ENCODE measurements at regions not wholly inside any gene's neighbourhood (a gene's known extent, or its start where the extent isn't known, plus 50 kb on each side); places are given as distances from the start of the nearest gene placed in this dataset.

DNA sequence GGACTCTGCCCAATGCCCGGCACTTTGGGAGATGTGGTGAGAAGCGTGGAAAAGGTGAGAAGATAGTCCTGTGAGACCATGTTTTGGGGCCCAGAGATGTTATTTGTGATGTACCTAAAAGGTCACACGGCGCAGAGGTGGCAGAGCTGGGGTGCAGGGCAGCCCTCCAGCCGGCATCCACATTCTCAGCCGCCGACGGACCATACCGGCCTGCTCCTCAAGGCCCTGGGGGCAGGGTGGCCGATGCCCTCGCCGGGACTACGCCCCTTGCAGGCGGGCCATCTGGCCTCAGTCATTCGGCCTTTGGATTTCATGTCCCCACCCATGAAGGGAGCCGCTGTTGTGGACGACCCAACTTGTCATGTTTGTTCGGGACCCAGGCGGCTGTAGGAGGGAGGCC, 131.4 kb upstream of the GSE1 start:
- DNase-seq (ENCODE audit: low spot score): no peak
- H3K36me3 Mint-ChIP-seq (ENCODE audit: low read depth, unreplicated experiment): no peaks in the 10 kb centered on the region
- TF ChIP-seq, protein P1, sequence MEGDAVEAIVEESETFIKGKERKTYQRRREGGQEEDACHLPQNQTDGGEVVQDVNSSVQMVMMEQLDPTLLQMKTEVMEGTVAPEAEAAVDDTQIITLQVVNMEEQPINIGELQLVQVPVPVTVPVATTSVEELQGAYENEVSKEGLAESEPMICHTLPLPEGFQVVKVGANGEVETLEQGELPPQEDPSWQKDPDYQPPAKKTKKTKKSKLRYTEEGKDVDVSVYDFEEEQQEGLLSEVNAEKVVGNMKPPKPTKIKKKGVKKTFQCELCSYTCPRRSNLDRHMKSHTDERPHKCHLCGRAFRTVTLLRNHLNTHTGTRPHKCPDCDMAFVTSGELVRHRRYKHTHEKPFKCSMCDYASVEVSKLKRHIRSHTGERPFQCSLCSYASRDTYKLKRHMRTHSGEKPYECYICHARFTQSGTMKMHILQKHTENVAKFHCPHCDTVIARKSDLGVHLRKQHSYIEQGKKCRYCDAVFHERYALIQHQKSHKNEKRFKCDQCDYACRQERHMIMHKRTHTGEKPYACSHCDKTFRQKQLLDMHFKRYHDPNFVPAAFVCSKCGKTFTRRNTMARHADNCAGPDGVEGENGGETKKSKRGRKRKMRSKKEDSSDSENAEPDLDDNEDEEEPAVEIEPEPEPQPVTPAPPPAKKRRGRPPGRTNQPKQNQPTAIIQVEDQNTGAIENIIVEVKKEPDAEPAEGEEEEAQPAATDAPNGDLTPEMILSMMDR (IDR thresholded peaks at IDR 0.05; ENCODE audit: unreplicated experiment): no peak
- peaks cover 7% of the 10 kb centered on the region for H3K27me3 Mint-ChIP-seq (ENCODE audit: unreplicated experiment)
- H3K4me3 Mint-ChIP-seq (ENCODE audit: unreplicated experiment): no peak overlapping the region
- H3K4me1 Mint-ChIP-seq (ENCODE audit: unreplicated experiment): peaks cover 3% of the 10 kb centered on the region
- no peaks in the 10 kb centered on the region for H3K9me3 Mint-ChIP-seq (ENCODE audit: unreplicated experiment)
- H3K27ac Mint-ChIP-seq (ENCODE audit: unreplicated experiment): no peak overlapping the region

DNA sequence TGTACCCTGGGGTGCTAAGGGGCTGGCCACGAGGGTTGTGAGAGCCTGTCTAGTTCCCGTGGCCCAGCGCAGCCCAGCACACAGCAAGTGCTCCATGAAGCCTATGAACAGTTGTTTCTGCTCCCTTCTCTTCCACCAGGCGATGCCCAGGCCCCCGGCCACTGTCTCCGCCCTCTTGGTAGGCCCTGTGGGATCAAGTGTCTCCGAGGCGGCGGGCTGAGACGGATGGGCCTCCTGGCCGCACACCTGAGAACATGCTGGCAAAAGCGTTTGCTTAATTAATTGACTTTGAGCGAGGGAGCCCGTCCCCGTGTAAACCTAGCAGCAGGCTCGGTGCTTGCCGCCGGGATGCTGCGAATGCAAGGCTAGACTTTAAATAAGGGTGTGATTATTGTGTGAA, 129.7 kb upstream of the GSE1 start:
- DNase-seq (ENCODE audit: low spot score): no peak
- Mint-ChIP-seq H3K4me3 (ENCODE audit: unreplicated experiment) (no peak overlapping the region), H3K36me3 (ENCODE audit: low read depth, unreplicated experiment) (no peaks in the 10 kb centered on the region), H3K27ac (ENCODE audit: unreplicated experiment) (no peak overlapping the region), H3K9me3 (ENCODE audit: unreplicated experiment) (no peaks in the 10 kb centered on the region), H3K4me1 (ENCODE audit: unreplicated experiment) (peaks cover 3% of the 10 kb centered on the region), H3K27me3 (ENCODE audit: unreplicated experiment) (peaks cover 5% of the 10 kb centered on the region)
- TF ChIP-seq, protein P1 (IDR thresholded peaks at IDR 0.05; ENCODE audit: unreplicated experiment): no peak

DNA sequence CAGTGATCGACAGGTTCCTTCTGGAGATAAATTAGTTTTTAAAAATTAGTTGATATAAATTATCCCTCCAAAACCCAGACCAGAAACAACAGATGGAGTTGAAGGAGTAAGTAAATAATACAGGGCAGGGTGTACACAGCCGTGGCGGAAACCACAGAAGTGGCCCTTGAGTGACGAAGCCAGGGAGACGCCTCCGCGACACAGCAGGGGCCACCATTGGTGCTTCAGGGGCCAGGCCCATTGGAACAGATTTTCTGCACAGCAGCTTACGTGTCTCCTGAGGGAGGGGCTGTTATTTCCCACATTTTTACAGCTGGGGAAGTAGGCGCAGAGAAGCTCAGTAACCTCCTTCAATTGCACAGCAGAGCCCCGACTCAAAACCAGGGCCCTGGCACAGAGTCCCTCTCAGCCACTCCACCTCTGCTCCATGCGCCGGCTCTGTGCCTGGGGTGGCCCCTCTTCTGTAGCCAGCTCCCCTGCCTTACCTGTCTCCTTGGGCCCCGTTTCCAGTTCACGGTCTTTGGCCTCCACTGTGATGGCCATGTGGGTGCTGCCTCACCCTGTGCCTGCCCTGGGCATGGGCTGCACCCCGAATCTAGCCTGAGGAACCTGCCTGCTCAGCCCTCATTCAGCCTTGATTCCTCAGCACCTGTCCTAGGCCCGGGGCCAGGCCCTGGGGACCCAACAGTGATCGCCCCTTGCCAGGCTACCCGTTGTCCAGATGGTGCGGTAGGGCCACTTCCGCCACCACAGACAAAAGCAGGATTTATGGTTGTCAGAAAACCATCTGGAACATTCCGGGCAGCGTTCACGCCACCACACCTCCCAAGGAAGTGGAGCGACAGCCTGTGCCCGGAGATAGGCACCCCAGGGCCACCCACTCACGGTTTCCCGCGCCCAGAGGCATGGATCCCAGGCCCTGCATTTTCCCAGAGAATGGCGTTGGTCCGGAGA, 128.5 kb upstream of the GSE1 start:
- no peak overlapping the region for H3K27ac Mint-ChIP-seq (ENCODE audit: unreplicated experiment)
- no peaks in the 10 kb centered on the region for H3K36me3 Mint-ChIP-seq (ENCODE audit: low read depth, unreplicated experiment)
- no peak for DNase-seq (ENCODE audit: low spot score)
- no peak overlapping the region for H3K4me3 Mint-ChIP-seq (ENCODE audit: unreplicated experiment)
- no peaks in the 10 kb centered on the region for H3K9me3 Mint-ChIP-seq (ENCODE audit: unreplicated experiment)
- TF ChIP-seq, protein P1 (IDR thresholded peaks at IDR 0.05; ENCODE audit: unreplicated experiment): no peak
- peaks cover 5% of the 10 kb centered on the region for H3K27me3 Mint-ChIP-seq (ENCODE audit: unreplicated experiment)
- H3K4me1 Mint-ChIP-seq (ENCODE audit: unreplicated experiment): peaks cover 3% of the 10 kb centered on the region

DNA sequence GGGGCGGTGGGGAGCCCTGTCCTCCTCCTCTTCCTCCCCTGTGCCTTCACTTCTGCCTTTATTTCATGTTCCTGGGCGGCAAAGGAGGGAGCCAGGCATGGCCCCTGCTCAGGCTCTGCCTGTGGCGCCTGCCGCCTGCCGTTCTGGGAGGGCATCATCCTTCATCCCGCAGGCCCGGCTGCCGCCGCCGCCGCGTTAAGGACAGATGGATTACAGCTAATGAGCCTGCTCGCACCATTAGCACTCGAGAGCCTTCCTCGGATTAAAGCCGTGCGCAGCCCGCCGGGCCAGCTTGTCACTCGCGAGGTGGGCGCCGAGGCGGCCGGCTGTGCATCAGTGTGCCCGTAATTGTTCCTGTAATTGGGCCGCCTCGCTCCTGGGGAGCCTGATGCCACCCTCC, 127.7 kb upstream of the GSE1 start:
- Mint-ChIP-seq H3K27me3 (ENCODE audit: unreplicated experiment) (peaks cover 9% of the 10 kb centered on the region), H3K27ac (ENCODE audit: unreplicated experiment) (no peak overlapping the region), H3K36me3 (ENCODE audit: low read depth, unreplicated experiment) (no peaks in the 10 kb centered on the region), H3K9me3 (ENCODE audit: unreplicated experiment) (no peaks in the 10 kb centered on the region), H3K4me3 (ENCODE audit: unreplicated experiment) (no peak overlapping the region), H3K4me1 (ENCODE audit: unreplicated experiment) (peaks cover 3% of the 10 kb centered on the region)
- no peak for DNase-seq (ENCODE audit: low spot score)
- TF ChIP-seq, protein P1 (IDR thresholded peaks at IDR 0.05; ENCODE audit: unreplicated experiment): no peak

DNA sequence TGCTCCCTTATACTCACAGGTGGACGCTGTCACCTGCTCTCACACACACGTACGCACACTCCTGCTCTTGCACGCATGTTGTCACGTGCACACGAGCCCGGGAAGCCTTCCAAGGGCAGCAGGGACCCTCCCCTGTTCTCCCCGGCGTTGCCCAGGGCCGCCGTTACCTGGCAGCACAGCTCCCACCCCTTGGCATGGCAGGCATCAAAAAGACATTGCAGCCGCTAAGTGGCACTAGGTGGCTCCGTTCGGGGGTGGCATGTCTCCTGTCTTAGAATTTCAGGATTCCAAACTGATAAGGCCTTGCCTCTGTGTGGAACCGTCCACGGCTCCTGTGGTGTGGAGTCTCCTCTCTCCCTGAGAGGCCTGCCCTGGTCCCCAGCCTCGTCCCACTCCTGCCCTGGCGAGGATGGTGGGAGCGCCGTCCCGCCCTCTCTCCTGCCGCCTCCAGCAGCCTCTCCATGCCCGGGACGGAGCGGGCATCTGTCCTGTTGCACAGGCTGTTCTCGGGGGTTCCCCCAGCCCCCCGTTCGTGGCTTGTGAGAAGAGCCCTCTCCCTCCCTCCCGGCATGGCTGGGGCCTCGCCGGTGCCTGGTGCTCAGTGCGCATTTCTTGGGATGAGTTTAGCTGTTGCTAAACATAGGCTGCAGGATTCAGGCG, 126.7 kb upstream of the GSE1 start:
- no peaks in the 10 kb centered on the region for H3K36me3 Mint-ChIP-seq (ENCODE audit: low read depth, unreplicated experiment)
- TF ChIP-seq, protein P1 (IDR thresholded peaks at IDR 0.05; ENCODE audit: unreplicated experiment): no peak
- peaks cover 10% of the 10 kb centered on the region for H3K27me3 Mint-ChIP-seq (ENCODE audit: unreplicated experiment)
- no peaks in the 10 kb centered on the region for H3K9me3 Mint-ChIP-seq (ENCODE audit: unreplicated experiment)
- no peak for DNase-seq (ENCODE audit: low spot score)
- no peak overlapping the region for H3K4me3 Mint-ChIP-seq (ENCODE audit: unreplicated experiment)
- H3K4me1 Mint-ChIP-seq (ENCODE audit: unreplicated experiment): peaks cover 2% of the 10 kb centered on the region
- no peak overlapping the region for H3K27ac Mint-ChIP-seq (ENCODE audit: unreplicated experiment)

Data from endothelial cell (in vitro differentiated cells).